HG02840 (cell line): ENCODE measurements at regions not wholly inside any gene's neighbourhood (a gene's known extent, or its start where the extent isn't known, plus 50 kb on each side); places are given as distances from the start of the nearest gene placed in this dataset.
"Not testable (repeated sequence)": the region's sequence is repeated elsewhere in the genome, so short reads cannot be mapped to it uniquely, and the experiment has no call there.

Source experiments
- ATAC-seq: cut with Tn5 transposase; IDR thresholded peaks from one replicate; pipeline ENCODE4 v1.9.1; 2021; ENCODE audit warnings: mild to moderate bottlenecking, moderate library complexity, moderate number of reproducible peaks; ENCODE audit not compliant: unreplicated experiment, low FRiP score

- ATAC-seq: no peak
Measured at GRCh38 chr5:126677121-126677520, 76.4 kb downstream of the PHAX start.

GRCh38 chr5:126680191-126680817 lies 79.6 kb downstream of the PHAX start:
- ATAC-seq: no peak

- ATAC-seq: not testable (repeated sequence)
Measured at GRCh38 chr5:126681314-126681713, 80.6 kb downstream of the PHAX start.

GRCh38 chr5:126681970-126682369 lies 81.2 kb downstream of the PHAX start:
- no peak for ATAC-seq

- ATAC-seq: no peak
Measured at GRCh38 chr5:126682856-126683255, 82.1 kb downstream of the PHAX start.

GRCh38 chr5:126683912-126684311 lies 83.2 kb downstream of the PHAX start:
- ATAC-seq: no peak

- ATAC-seq: not testable (repeated sequence)
Measured at GRCh38 chr5:126684656-126685442, 84.1 kb downstream of the PHAX start.

GRCh38 chr5:126686451-126687126 lies 85.8 kb downstream of the PHAX start:
- peak; percentile 72 for ATAC-seq

- ATAC-seq: no peak
Measured at GRCh38 chr5:126692971-126693370, 84.0 kb upstream of the LMNB1 start.

GRCh38 chr5:126693806-126694205 lies 83.1 kb upstream of the LMNB1 start:
- no peak for ATAC-seq

- no peak for ATAC-seq
Measured at GRCh38 chr5:126694403-126694802, 82.5 kb upstream of the LMNB1 start.

- ATAC-seq: no peak
Measured at GRCh38 chr5:126695091-126695490, 81.8 kb upstream of the LMNB1 start.

GRCh38 chr5:126707080-126707479 lies 69.9 kb upstream of the LMNB1 start:
- ATAC-seq: no peak

- ATAC-seq: no peak
Measured at GRCh38 chr5:126715765-126716164, 61.2 kb upstream of the LMNB1 start.

GRCh38 chr5:126716861-126717260 lies 60.1 kb upstream of the LMNB1 start:
- ATAC-seq: no peak

GRCh38 chr5:126718236-126718868 lies 58.6 kb upstream of the LMNB1 start:
- no peak for ATAC-seq

- ATAC-seq: no peak
Measured at GRCh38 chr5:126720369-126720768, 56.6 kb upstream of the LMNB1 start.

GRCh38 chr5:126723643-126724042 lies 53.3 kb upstream of the LMNB1 start:
- no peak for ATAC-seq
